ENCODE measurements at regions not wholly inside any gene's neighbourhood (a gene's known extent, or its start where the extent isn't known, plus 50 kb on each side); places are given as distances from the start of the nearest gene placed in this dataset.

- Histone ChIP-seq H3K23me2 (ENCODE audit: low read depth, low read length) (no peaks in the 10 kb centered on the region), H4K91ac (replicated peaks; ENCODE audit: insufficient read length, low read length) (no peak overlapping the region), H3K79me2 (ENCODE audit: control insufficient read depth in 1 of 2, insufficient read depth in 2 of 2, low read length in 2 of 2) (no peaks in the 10 kb centered on the region), H3K9me3 (ENCODE audit: insufficient read depth in 2 of 2, low read depth in 1 of 2, low read length in 1 of 2) (no peaks in the 10 kb centered on the region), H2BK12ac (ENCODE audit: low read depth, low read length) (no peak overlapping the region), H3K27ac (ENCODE audit: low read depth, low read length) (no peak overlapping the region), H3K18ac (ENCODE audit: extremely low read depth, low read length) (no peak overlapping the region), H2BK15ac (ENCODE audit: low read length) (no peak overlapping the region), H3K36me3 (ENCODE audit: control insufficient read depth in 2 of 4, insufficient read depth in 4 of 4, low read length in 3 of 4) (no peaks in the 10 kb centered on the region), H3K9ac (replicated peaks in 1 of 4; ENCODE audit: extremely low read depth in 1 of 4, low read depth in 3 of 4, low read length in 3 of 4) (no peak overlapping the region), H3K27me3 (replicated peaks in 1 of 4; ENCODE audit: control insufficient read depth in 3 of 4, extremely low read depth in 1 of 4, insufficient read depth in 3 of 4, low read length in 3 of 4) (no peaks in the 10 kb centered on the region), H2BK120ac (replicated peaks; ENCODE audit: low read depth, low read length) (no peak overlapping the region), H3K4me1 (replicated peaks in 1 of 4; ENCODE audit: control insufficient read depth in 3 of 4, insufficient read depth in 4 of 4, low read length in 3 of 4) (no peaks in the 10 kb centered on the region), H4K8ac (ENCODE audit: extremely low read depth, insufficient read depth, low read length) (no peak overlapping the region), H4K20me1 (replicated peaks in 1 of 2; ENCODE audit: control insufficient read depth in 1 of 2, insufficient read depth in 2 of 2, low read length in 2 of 2) (no peaks in the 10 kb centered on the region), H4K5ac (ENCODE audit: insufficient read length, low read depth, low read length) (no peak overlapping the region), H2BK20ac (ENCODE audit: low read length) (no peak overlapping the region), H3K4ac (replicated peaks; ENCODE audit: insufficient read length, low read depth, low read length) (no peak overlapping the region), H3K56ac (replicated peaks; ENCODE audit: insufficient read length, low read depth, low read length) (no peak overlapping the region), H2BK5ac (ENCODE audit: low read depth, low read length) (no peak overlapping the region), H3K4me2 (ENCODE audit: insufficient read depth in 1 of 2, low read depth in 2 of 2, low read length in 2 of 2) (no peak overlapping the region), H2AFZ (ENCODE audit: low read length) (no peak overlapping the region), H3K14ac (ENCODE audit: insufficient read length) (no peak overlapping the region), H3K79me1 (ENCODE audit: low read depth, low read length) (no peaks in the 10 kb centered on the region), H3K23ac (ENCODE audit: insufficient read length) (no peak overlapping the region), H3K4me3 (ENCODE audit: extremely low read depth in 1 of 4, insufficient read depth in 2 of 4, low read depth in 3 of 4, low read length in 4 of 4) (no peak overlapping the region), H2AK5ac (ENCODE audit: low read depth, low read length) (no peak overlapping the region)
- POLR2A ChIA-PET (ENCODE audit: partially characterized antibody): no interaction called here
- no peak for DNase-seq (ENCODE audit: low read depth in 1 of 2, low spot score in 2 of 2)
- CTCF ChIA-PET (ENCODE audit: partially characterized antibody): interaction anchor here (0.9 to 1.9 kb wide), 2 partner anchors 51 to 69 kb away, joined by 3 to 4 read pairs; no protein-coding TSS in a partner anchor
- WGBS, 2 experiments (ENCODE audit: extremely low coverage in 1 of 2, insufficient coverage in 1 of 2, insufficient read length in 1 of 2, insufficient replicate concordance in 2 of 2, low coverage in 1 of 2, low lambda C conversion rate in 2 of 2, missing lambda C conversion rate in 1 of 2): 96% methylated on average over 2 of the region's 2 CpGs; no CpG with 5 or more reads in 1 of the 2 experiments
- FAIRE-seq: no peak
- TF ChIP-seq SAP30 (IDR thresholded peaks at IDR 0.05; ENCODE audit: insufficient read depth, insufficient replicate concordance, low read length) (no peak), YY1 (IDR thresholded peaks at IDR 0.05; ENCODE audit: low read depth, low read length) (no peak), POLR2AphosphoS5 (IDR thresholded peaks at IDR 0.05; ENCODE audit: low read depth, low read length) (no peak), NANOG (IDR thresholded peaks at IDR 0.05; ENCODE audit: insufficient read depth, low read depth, low read length, poor library complexity, severe bottlenecking) (no peak), NRF1 (IDR thresholded peaks at IDR 0.05; ENCODE audit: low read depth, low read length) (no peak), TCF12 (IDR thresholded peaks at IDR 0.05; ENCODE audit: low read depth, low read length) (no peak), FOSL1 (IDR thresholded peaks at IDR 0.05; ENCODE audit: insufficient read depth, low read depth, low read length) (no peak), BCL11A (IDR thresholded peaks at IDR 0.05; ENCODE audit: low read depth in 2 of 2, low read length in 2 of 2) (no peak), SUZ12 (IDR thresholded peaks at IDR 0.05; ENCODE audit: low read length) (no peak), CREB1 (IDR thresholded peaks at IDR 0.05) (no peak), KDM1A (IDR thresholded peaks at IDR 0.05; ENCODE audit: borderline replicate concordance, low read length) (no peak), JUN (IDR thresholded peaks at IDR 0.05; ENCODE audit: low read depth, low read length) (no peak), HDAC6 (IDR thresholded peaks at IDR 0.05; ENCODE audit: low read depth, low read length) (no peak)
- TF ChIP-seq, protein P1, sequence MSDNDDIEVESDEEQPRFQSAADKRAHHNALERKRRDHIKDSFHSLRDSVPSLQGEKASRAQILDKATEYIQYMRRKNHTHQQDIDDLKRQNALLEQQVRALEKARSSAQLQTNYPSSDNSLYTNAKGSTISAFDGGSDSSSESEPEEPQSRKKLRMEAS (IDR thresholded peaks at IDR 0.05): no peak
- TF ChIP-seq, protein P2, sequence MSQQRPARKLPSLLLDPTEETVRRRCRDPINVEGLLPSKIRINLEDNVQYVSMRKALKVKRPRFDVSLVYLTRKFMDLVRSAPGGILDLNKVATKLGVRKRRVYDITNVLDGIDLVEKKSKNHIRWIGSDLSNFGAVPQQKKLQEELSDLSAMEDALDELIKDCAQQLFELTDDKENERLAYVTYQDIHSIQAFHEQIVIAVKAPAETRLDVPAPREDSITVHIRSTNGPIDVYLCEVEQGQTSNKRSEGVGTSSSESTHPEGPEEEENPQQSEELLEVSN (IDR thresholded peaks at IDR 0.05): no peak
Measured at GRCh38 chr3:189100866-189101265, 70.9 kb upstream of the TPRG1 start.
